Endothelial cell (in vitro differentiated cells): ENCODE measurements at regions not wholly inside any gene's neighbourhood (a gene's known extent, or its start where the extent isn't known, plus 50 kb on each side); places are given as distances from the start of the nearest gene placed in this dataset.

Experiments
- DNase-seq: peaks from one replicate; pipeline ENCODE4 v3.0.0; 2021; ENCODE audit warnings: low spot score
- H3K27ac Mint-ChIP-seq: one replicate; pipeline ENCODE4 v1.8.0; 2021; ENCODE audit warnings: mixed read lengths, inconsistent platforms; ENCODE audit not compliant: unreplicated experiment
- H3K27me3 Mint-ChIP-seq: one replicate; pipeline ENCODE4 v1.8.0; 2021; ENCODE audit warnings: mild to moderate bottlenecking, moderate library complexity, mixed read lengths, inconsistent platforms; ENCODE audit not compliant: unreplicated experiment
- H3K36me3 Mint-ChIP-seq: one replicate; pipeline ENCODE4 v1.8.0; 2021; ENCODE audit warnings: mild to moderate bottlenecking, low read depth, mixed read lengths, inconsistent platforms; ENCODE audit not compliant: unreplicated experiment
- H3K4me1 Mint-ChIP-seq: one replicate; pipeline ENCODE4 v1.8.0; 2021; ENCODE audit warnings: mild to moderate bottlenecking, mixed read lengths, inconsistent platforms; ENCODE audit not compliant: unreplicated experiment
- H3K4me3 Mint-ChIP-seq: one replicate; pipeline ENCODE4 v1.8.0; 2021; ENCODE audit warnings: mild to moderate bottlenecking, mixed read lengths, inconsistent platforms; ENCODE audit not compliant: unreplicated experiment
- H3K9me3 Mint-ChIP-seq: one replicate; pipeline ENCODE4 v1.8.0; 2021; ENCODE audit warnings: mixed read lengths, inconsistent platforms; ENCODE audit not compliant: unreplicated experiment
- TF ChIP-seq, protein P1 (sequence below): fragments of 200-600 bp; sonication (generic); IDR thresholded peaks from one replicate; pipeline ENCODE4 v1.5.0; 2021; ENCODE audit warnings: antibody characterized with exemption; ENCODE audit not compliant: unreplicated experiment

DNA sequence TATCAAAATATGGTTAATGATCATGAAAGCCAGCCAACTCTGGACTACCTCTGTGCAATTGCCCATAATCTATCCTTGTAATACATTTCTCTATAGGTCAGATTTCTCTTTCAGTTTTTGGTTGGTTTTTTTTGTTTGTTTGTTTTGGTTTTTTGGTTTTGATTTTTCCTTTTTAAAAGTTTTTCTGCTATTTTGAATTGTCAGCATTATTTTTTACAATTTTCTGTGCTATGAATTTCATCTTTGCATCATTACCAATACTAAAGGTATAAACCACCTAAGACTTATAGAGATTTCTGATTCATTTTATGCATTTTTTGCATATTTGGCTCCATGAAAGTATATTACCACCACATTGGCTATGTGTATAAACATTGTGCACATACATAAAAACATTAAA is 799.6 kb downstream of the ADGRL2 start:
- no peaks in the 10 kb centered on the region for H3K9me3 Mint-ChIP-seq
- no peak for DNase-seq
- TF ChIP-seq, protein P1, sequence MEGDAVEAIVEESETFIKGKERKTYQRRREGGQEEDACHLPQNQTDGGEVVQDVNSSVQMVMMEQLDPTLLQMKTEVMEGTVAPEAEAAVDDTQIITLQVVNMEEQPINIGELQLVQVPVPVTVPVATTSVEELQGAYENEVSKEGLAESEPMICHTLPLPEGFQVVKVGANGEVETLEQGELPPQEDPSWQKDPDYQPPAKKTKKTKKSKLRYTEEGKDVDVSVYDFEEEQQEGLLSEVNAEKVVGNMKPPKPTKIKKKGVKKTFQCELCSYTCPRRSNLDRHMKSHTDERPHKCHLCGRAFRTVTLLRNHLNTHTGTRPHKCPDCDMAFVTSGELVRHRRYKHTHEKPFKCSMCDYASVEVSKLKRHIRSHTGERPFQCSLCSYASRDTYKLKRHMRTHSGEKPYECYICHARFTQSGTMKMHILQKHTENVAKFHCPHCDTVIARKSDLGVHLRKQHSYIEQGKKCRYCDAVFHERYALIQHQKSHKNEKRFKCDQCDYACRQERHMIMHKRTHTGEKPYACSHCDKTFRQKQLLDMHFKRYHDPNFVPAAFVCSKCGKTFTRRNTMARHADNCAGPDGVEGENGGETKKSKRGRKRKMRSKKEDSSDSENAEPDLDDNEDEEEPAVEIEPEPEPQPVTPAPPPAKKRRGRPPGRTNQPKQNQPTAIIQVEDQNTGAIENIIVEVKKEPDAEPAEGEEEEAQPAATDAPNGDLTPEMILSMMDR = no peak
- H3K4me1 Mint-ChIP-seq = peaks cover 7% of the 10 kb centered on the region
- H3K27ac Mint-ChIP-seq = no peak overlapping the region
- H3K36me3 Mint-ChIP-seq = no peaks in the 10 kb centered on the region
- H3K27me3 Mint-ChIP-seq = peaks cover 1% of the 10 kb centered on the region
- H3K4me3 Mint-ChIP-seq = no peak overlapping the region

DNA sequence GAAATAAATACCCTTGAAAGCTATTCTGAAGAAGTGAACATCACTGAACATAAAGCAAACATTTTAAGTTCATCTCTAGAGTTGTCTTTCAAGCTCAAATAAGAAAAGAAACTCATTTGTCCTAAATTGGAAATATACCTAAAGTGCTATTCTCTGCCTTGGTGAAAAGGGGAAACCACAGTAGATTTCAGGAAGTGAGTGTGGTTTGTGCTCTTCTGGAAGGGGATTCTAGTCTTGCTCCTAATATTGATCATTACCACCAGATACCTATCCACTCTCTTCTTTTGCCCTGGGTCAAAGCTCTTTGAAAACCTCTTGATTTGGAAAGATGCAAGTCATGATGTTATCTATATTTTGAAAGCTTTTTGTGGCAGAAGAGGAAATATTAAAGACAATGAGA is 798.1 kb downstream of the ADGRL2 start:
- no peak overlapping the region for H3K27ac Mint-ChIP-seq
- H3K36me3 Mint-ChIP-seq = no peaks in the 10 kb centered on the region
- no peak for DNase-seq
- no peaks in the 10 kb centered on the region for H3K9me3 Mint-ChIP-seq
- TF ChIP-seq, protein P1 = no peak
- no peak overlapping the region for H3K4me3 Mint-ChIP-seq
- peaks cover 1% of the 10 kb centered on the region for H3K27me3 Mint-ChIP-seq
- H3K4me1 Mint-ChIP-seq = peaks cover 7% of the 10 kb centered on the region

DNA sequence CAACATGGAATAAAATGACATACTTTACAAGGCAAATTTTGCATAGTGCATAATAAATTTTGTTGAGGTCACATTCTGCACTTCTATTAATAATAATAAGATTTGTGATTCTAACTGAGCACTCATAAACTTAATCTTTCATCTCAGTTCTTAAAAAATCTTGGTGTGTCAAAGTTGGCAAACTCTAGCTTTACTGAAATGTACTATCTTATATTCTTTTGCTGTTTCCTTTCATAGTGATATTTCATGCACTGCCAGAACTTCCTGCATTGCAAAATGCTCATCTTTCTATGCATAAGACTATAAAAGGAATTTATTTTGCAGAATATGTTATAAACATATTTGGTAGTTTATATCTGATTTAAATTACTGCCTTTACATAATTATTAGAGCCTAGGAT is 797.6 kb downstream of the ADGRL2 start:
- no peak overlapping the region for H3K4me3 Mint-ChIP-seq
- H3K27me3 Mint-ChIP-seq = peaks cover 1% of the 10 kb centered on the region
- no peaks in the 10 kb centered on the region for H3K9me3 Mint-ChIP-seq
- no peak overlapping the region for H3K27ac Mint-ChIP-seq
- TF ChIP-seq, protein P1 = no peak
- DNase-seq = no peak
- peaks cover 7% of the 10 kb centered on the region for H3K4me1 Mint-ChIP-seq
- no peaks in the 10 kb centered on the region for H3K36me3 Mint-ChIP-seq

DNA sequence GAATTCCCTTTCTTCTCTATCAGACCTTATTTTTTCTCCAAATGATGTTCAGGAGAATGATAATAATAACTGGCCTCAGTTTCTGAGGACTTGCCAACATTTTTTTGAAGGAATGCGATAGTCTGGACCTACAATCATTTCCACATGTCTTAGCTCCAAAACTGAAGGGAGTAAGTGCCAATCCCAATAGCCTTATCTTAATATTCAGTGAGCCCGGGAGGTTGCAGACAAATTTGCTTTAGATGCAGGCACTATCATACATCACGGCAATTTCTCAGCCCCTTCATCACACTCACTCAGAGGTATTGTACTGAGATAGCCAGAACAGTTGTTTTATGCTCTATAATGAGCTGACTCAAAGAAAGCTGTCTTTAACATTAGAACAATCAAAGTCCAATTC is 796.9 kb downstream of the ADGRL2 start:
- Mint-ChIP-seq H3K4me1 (peaks cover 7% of the 10 kb centered on the region), H3K9me3 (no peaks in the 10 kb centered on the region), H3K27ac (no peak overlapping the region), H3K27me3 (peaks cover 1% of the 10 kb centered on the region), H3K36me3 (no peaks in the 10 kb centered on the region), H3K4me3 (no peak overlapping the region)
- DNase-seq = no peak
- TF ChIP-seq, protein P1 = no peak

DNA sequence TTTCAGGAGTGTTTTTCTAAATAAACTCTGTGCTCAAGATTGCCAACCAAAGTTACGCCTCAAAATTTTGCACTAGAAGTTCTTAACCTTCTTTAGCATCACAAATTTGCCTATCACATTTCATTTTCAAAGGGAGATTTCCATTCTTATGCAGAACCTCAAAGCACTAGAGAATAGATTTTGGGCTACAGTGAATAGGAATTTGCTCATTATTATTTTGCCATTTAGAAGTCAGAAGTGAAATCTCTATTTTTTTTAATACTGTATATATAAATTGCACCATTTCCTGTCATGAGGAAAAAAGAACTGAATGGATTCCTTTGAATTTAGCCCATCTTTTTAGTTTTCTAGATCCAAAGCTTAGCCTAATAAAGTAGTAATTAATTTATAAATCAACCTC is 796.4 kb downstream of the ADGRL2 start:
- no peak for DNase-seq
- Mint-ChIP-seq H3K27me3 (peaks cover 3% of the 10 kb centered on the region), H3K36me3 (no peaks in the 10 kb centered on the region), H3K27ac (no peak overlapping the region), H3K9me3 (no peaks in the 10 kb centered on the region), H3K4me1 (peaks cover 7% of the 10 kb centered on the region), H3K4me3 (no peak overlapping the region)
- TF ChIP-seq, protein P1 = no peak
